HG03196 (cell line): ENCODE measurements at regions not wholly inside any gene's neighbourhood (a gene's known extent, or its start where the extent isn't known, plus 50 kb on each side); places are given as distances from the start of the nearest gene placed in this dataset.

ENCODE experiments used
- ATAC-seq: cut with Tn5 transposase; IDR thresholded peaks from one replicate; pipeline ENCODE4 v1.9.1; 2021; ENCODE audit not compliant: unreplicated experiment

DNA sequence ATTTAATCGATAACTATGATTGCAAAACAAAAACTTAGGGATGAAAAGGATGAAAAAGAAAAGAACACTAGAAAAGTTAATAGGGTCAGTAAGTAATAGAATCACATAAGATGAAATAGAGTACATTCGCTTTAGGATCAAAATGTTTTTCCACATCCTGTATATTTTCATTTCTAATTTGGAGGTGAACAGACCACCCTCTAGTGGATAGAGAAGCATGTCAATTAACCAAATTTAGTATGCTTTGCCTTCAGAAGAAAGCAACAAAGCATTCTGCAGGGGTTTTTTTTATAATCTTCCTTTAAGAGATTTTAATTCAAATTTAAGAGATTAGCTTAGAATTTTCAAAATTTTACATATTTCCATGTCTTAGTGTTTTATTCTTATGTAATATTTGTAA is 611.0 kb upstream of the SGCG start:
- ATAC-seq = no peak

DNA sequence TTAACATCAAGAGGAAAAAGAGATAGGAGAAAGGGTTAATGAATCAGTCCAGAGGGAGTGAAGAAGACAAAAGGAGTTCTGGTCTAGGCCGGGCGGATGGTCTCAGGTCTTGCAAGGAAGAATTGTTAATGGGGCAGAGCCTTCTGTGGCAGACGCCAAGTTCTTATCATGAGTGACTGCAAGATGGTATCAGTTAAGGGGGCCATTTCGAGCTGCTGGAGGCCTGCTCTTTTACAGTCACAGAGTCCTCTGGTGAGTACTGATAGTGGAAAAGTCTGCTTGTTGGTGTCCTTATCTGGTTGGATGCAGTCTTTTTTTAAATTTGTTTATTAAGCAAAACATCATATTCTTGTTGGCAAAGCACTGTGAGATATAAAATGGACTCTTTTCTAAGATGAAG is 590.9 kb upstream of the SGCG start:
- ATAC-seq = no peak

DNA sequence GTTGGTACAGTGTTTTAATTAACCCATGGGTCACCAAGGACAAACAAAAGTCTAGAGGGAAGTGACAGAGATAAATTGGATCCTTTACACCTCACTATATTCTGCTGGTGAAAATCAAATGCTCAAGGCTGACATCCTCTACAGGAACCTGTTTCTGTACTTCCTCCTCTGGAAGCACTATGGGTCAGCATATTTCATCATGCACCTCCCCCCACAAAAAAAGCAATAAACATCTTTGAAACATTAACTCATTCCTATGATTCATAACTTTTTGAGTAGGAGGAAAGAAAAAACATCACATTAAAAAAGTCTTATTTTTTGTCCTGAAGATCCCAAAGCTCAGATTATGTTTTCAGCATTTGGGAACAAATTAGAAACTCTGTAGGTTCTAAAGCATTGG is 588.3 kb upstream of the SGCG start:
- no peak for ATAC-seq

DNA sequence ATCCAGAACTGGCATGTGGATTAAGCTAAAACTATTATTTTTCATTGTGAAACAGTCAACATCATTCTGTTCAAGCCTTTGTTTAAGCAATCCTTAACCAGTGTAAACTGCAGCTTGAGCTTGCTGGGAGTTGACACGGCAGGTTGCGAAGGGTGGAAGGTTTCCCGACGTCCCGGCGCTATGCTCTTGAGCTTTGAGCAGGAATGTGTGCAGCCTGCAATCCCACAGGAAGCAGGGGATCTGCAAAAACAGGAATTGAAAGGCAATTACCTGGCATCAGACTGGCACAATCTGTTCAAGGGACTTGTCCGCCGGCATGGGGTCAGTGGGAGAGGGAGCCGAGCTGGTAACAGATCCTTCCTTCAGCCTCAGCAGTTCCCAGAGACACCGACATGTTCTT is 586.7 kb upstream of the SGCG start:
- ATAC-seq = no peak

DNA sequence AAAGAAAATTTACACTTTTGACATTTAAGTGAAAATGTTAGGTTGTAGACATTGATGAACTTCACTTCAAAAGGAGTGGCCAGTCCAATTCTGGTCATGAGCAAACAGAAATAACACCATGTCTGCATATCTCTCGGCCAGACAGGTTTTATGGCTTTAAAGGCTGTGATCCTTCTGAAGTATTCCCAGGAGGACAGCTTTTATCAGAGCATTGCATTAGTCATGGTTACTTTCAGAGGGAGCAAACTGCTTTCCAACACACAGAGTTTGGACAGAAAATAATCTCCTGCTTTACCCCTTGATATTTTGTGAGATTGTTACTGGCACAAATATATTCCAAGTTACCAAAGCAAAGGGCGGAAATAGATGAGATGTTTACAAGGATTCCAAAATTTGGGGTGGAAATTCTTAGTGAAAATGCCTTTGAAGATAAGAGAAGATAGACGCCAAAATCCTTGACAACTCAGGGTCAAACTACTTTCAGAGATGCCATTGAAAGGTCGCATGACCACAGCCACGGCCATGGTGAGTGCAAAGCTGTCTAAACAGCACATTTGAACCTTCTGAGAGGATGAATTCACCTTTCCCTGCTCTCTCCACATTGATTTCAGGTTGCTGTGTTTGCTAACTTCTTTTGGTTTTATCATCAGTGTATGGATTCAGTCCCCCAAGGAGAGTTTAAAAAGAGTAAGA is 584.5 kb upstream of the SGCG start:
- ATAC-seq = no peak

DNA sequence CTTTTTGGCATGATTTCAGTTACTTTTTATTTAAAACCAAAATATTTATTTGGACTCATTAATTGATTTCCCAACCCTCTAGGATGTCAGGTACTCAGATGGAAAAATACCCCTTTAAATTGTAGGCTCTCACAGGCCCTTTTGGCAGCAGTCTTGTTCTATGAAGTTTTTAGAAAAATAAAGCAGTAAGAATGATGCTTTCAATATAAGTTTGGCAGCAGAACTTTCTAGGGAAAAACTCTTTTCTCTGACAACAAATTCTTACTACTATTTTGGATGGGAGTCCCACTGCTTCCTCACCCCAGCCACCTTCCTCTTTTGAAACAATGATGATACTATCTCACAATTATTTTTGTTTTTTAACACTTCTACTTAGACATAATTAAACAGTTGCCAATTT is 581.6 kb upstream of the SGCG start:
- ATAC-seq = no peak

DNA sequence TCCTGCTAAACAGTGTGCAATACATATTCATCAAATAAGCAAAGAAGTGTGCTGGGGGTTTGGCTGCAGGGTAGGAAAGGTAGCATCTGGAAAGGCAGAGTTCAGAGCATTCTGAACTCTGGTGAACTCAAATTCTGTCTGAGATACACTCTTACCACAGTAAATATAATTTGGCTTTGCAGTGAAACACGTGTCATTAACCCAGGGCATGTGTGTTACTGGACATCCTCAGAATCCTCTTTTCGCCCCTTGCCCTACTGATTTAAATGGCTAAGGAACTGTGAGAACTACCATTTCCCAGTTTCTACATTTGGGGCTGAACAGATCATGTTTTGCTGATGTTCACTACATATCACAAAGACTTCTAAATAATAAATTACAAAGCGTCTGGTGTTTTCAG is 562.8 kb upstream of the SGCG start:
- ATAC-seq = no peak

DNA sequence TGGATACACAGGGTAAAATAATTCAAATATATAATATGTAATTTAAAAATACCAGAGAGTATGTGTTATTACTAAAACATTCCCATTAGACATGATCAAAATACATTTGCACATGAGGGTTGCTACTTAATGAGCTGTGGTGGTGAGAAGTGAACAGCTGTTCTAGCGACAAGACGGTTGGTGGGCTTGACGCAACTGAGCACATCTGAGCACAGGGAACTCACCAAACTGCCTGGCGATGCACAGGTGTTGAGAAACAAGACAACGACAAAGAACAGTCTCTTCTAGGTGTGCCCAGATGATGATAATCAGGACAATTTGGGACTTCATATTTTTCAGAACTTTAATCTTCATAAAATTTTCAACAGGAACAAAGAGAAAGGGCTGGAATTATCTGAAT is 555.1 kb upstream of the SGCG start:
- no peak for ATAC-seq

DNA sequence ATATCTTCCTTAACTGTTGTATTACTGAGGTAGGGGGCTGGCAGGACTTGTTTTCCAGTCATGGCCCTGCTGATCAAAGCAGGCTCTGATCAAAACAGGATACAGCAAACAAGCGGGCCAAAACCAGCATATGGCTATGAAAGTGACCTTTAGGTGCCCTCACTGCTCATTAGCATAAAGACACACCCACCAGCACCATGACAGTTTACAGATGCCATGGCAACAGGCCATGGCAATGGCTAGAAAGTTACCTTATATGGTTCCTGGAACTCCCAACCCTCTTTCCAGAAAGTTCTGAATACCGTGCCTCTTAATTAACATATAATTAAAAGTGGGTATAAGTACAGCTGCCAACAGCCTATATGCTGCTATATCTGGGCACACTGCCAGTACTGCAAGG is 551.4 kb upstream of the SGCG start:
- no peak for ATAC-seq

DNA sequence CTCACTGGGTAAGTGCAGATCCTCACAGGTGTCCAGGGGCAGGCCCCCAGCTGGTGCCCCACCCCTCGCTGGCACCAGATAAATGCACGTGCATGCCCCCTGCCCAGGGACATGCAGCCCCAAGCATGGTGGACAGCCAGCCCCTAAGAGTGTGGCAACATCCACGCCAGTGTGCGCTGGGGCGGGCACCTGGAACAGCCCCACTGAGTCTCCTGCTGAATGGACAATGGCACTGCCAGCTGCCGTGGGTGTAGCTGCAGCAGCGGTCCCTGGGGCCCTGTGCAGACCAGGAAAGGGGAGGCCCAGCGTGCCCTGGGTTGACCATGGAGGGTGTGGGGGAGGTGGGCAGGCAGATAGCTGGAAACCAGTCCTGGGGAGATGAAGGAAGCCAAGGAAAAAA is 538.7 kb upstream of the SGCG start:
- ATAC-seq = no peak

DNA sequence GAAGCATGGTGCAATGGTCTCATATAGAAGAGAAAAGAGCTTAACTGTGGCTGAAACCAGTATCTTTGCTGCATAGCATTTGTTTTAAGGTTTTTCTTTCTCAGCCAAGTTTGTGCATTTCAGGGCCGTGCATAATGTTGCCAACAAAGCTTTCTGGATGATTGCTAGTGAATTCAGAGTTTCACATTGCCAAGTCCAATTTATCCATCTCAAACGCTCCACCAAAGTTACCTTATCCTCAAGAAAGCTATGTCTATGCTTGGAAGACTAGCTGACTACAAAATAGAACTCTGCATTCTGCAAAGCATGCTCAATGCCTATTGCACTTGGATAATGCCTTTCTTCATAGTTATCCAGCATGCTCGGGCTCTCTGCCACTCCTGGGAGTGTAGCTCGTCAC is 535.8 kb upstream of the SGCG start:
- no peak for ATAC-seq

DNA sequence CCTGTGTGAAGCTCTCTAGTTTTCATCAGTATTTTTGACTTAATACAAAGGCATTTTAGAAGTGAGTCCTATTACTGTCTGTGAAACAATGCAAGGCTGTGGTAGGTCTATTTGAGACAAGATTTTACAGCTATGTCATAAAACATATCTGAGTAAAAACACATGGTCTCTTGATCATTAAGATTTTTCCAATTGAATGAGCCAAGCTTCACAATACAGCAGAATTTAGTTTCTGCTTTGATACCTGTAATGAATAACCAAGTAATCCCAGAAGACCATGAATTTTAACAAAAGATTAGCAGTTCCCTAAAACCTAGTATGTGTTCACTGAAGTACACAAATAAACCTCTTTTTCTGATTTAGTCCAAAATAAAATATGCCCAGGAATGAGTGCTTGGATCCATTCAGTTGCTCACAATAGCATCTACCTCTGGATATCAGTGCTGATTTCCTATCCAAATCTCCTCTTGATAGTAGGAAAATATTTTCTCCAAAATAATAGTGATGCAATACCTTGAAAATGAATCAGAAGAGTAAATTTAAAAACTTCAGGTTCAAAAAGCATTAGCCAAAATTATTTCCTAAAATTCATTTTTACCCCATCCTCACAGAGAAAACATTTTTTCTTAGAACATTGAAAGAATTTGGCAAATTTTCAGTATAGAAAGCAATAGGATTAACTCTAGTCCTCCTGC is 533.5 kb upstream of the SGCG start:
- no peak for ATAC-seq

DNA sequence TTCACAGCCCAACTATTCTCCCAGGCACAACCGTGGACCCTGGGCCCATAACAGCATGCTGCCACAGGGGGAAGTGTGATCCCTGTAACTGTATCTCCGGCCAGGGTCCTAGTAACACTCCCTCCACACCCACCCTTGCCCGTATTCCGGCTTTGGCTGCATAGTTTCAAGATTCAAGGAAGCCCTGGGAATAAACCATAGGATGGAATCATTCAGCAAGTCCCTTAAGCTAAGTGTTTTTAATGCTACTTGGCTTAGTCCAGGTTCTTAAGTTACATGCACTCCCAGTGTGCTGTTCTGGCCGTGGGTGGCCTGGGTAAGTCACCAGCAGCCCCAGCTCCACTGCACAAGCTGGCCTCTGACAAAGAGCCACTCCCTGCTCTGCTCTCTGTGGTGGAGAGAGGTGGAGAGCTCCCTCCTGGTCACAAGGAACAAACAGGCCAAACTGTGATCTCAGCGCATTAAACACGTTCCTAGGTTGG is 532.4 kb upstream of the SGCG start:
- ATAC-seq = no peak

DNA sequence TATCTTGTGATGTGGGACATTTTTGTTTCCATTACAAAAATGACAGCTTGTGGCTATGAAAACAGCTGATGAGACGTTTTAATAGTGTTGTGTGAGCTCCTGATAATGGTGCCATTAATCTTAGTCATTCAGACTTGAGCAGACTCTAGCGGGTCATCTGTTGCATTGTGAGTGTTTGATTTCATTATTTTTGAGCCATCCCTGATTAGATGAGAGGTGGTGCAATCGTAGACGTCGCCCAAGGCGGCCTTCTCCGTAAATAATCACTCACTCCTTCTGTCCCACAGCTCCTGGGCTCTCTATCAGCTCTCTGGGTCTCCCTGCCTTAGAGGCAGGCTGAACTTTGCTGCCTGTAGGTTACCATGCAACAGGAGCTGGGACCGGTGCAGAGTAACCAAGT is 528.0 kb upstream of the SGCG start:
- ATAC-seq = no peak

DNA sequence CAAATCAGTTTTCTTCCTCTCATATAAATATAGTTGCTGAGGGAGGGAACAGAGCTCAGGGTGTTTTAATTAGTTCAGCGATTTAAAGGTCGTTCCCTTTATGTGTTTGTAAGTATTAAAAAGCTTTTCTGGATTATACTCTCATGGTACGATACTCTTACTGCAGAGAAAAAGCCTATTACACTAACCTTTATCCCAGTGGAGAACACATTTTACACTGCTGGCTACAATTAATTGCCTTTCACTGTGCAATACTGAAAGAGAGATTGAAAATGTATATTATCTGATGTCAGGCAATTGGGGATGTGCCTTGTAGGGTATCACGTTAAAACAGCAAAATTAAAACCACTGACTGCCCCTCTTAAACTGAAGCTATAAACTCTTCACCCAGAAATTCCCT is 526.9 kb upstream of the SGCG start:
- ATAC-seq = no peak

DNA sequence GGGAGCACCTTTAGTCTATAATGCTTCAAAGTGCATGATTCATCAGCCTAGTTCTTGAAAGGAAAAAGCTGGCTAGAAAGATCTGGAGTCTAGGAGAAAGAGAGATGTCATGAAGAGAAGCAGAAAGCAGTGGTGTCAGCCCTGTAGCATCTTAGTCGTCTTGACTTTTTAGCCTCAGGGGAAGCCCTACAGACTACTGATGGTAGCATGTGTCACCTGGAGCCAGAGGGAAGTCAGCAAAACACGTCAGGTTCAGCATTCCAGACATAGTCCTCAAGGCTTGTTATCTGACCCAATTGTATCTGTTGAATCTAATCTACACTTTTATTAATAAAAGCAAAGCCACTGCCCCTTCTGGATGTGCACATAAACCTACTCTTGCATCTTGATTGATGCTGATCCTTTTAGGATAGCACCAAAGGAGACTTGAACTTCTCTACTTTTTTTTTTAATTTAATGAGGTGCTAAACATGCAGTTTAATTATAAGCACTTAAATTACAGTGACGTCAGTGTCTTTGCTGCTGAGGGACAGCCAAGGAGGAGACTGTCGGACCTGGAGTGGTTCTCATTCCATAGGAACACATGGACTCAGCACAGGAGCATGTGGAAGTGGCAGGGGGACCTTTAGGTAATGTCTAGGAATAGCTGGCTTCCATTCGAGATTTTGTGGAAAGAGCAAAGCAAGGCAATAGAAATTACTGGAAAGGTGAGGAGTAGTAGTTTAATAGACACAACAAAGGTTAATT is 525.5 kb upstream of the SGCG start:
- no peak for ATAC-seq

DNA sequence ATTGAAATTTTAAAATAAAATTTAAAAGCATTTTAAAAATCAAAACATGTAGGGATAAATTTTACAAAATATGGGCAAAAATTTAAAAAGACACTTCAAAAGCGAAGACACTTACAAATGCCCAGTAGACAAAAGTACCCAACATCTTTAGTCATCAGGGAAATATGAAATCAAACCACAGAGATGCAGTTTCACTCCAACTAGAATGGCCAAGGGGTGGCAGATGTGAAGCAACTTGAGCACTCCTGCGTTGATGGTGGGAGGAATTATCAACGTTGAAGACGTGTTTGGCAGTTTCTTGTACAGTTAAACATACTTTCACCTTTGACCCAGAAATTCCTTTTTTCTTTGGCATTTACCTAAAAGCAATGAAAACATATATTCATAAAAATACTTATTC is 518.0 kb upstream of the SGCG start:
- no peak for ATAC-seq

DNA sequence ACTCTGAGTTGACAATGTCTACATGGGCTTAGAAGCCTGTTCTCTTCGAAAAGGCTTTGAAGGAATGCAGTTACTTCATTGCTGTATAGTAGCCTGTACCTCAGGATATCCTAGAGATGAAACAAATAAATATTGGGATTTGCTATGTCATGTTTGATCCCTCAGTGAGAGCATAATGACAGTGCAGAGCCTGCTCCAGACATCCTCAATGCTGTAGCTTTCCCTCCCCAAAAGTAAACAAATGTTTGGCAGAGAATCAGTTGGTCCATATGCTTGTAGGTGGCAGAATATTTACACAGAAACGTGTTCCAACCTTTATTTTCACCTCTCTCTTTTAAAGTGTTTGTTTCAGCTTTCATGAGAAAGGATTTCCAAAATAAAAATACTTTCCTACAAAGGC is 515.3 kb upstream of the SGCG start:
- no peak for ATAC-seq

DNA sequence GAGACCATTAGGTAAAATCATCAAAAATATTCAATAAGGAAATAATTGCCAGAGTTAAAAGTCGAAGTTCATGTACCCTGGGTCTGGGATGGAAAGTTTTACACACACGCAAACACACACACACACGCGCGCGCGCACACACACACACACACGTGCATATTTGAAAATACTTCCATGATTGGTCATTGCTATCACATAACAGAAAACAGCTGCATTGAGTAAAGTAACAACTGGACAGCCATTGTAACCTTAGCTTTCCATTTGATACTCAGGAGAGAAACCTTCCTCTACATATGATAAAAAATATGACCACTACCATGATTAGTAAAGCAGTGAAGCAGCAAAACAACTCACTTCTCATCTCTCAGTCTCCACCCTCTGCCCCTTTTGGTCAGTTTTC is 490.0 kb upstream of the SGCG start:
- ATAC-seq = no peak

DNA sequence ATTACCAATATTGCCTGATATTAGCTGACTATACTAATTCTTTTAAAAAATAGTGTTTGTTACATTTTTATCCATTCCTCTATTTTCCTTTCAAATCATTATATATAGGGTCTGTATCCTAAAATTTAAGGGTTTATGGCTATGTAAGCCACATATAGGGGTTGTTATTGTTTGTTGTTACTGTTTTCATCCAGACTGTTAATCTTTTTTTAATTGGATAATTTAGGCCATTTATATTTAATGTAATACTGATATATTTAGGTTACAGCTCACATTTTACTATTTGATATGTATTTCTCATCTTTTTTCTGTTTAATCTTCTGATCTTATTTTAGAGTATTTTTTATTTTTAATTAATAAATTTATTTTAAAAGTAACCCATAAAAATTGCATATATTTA is 487.1 kb upstream of the SGCG start:
- ATAC-seq = no peak

DNA sequence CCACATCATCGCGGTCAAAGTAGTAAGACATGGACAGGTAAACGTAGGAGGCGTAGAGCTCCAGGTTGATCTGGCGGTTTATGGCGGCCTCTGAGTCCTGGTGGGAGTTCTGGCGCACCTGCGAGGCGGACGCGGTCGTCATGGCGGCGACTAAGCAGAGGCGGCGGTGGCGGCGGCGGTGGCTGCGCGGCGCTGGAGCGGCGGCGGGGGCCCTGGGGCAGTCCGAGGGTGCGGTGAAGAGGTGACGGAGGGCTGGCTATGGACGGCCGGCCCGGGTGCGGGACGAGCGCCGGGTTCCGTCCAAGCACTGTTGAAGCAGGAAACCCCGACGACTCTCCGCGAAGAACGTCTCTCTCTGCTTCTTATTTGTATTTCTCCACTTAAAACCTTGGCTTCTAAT is 484.3 kb upstream of the SGCG start:
- no peak for ATAC-seq

DNA sequence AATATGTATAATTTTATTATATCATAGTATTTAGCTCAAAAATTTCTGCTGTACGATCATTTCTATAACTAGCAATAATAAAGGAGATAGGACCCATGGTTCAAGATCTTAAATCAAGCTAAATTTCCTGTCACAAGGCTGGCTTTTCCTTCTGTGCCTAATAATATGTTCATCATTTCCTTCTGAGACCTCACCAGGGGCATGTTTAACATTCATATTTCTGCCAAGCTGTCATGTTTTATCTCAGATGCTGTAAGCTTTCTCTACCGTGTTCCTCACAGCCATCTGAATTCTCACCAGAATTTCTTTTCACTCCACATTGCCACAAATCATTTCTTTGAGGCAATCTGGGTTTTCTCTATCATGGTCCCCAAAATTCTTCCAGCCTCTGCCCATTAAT is 482.3 kb upstream of the SGCG start:
- no peak for ATAC-seq
